Stimulated activated CD4-positive, alpha-beta T cell treated with anti-CD3 and anti-CD28 coated beads, Interleukin-2, amount 100 ng/mL, for 4 hours (primary cell): ENCODE measurements at regions not wholly inside any gene's neighbourhood (a gene's known extent, or its start where the extent isn't known, plus 50 kb on each side); places are given as distances from the start of the nearest gene placed in this dataset.
"Not testable (repeated sequence)": the region's sequence is repeated elsewhere in the genome, so short reads cannot be mapped to it uniquely, and the experiment has no call there.

Experiments
- DNase-seq: peaks from one replicate; pipeline ENCODE4 v3.0.0-alpha.2; 2020; ENCODE audit warnings: low read depth

- no peak for DNase-seq
Measured at GRCh38 chr13:84187626-84188025, 305.4 kb upstream of the SLITRK1 start.

DNA sequence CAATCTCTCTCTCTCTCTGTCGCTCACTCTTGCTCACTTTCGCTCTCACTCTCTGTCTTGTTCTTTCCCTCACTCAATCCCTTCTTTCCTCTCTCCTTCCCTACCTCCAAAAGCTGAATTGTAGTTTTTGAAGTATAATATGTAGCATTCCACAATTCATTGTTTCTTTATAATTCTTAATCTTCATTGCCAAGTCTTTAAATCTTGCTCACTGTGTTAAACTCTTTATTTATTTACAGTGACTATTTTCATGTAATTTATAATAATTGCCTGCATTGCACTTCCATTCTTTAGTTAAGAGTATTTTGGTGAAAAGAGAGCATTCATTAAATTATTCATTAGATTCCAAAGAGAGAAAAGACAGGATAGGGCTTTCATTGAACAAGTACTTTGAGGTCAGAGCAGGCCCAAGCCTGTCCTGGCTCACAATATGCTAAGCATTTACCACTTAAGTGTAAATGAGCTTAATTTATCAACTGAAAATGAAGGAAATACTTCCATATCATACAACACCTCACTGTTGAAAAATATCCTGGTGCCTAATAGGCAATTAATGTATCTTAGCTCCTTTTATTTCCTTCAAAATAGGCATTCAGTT, 257.4 kb upstream of the SLITRK1 start:
- no peak for DNase-seq

GRCh38 chr13:84137292-84137691, 255.0 kb upstream of the SLITRK1 start:
- DNase-seq = peak; percentile 29

DNA sequence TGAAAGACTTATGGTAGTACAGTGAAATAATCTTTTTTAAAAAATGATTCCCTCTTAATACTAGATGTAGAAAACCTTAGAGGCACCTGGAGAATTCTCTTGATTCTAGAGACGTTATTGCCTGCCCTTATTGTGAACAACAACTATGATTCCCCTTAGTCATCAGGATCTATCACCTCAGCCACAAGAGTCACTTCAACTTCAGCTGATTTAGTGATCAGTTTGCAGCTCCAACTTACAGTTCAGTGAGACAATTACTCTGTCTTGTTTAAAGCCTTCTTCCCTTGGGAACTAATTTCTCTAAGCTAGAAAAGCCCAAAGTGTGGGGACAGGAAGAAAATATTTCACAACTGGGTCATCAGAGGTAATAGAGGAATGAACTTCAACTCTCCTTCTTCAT, 254.3 kb upstream of the SLITRK1 start:
- no peak for DNase-seq

DNA sequence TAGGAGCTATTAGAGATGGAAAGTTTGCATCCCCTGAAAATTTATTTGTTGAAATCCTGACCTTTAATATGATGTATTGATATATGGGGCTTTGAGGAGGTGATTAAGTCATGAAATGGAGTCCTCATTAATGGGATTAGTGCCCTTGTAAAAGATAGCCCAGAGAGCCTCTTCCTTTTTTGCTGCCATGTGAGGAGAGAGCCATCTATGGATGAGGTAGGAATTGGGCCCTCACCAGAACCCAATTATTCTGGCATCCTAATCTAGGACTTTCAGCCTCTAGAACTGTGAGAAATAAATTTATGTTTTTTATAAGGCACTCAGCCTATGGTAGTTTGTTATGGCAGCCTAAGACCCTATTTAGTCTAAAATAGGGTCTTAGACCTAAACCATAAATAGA, 250.2 kb upstream of the SLITRK1 start:
- DNase-seq = no peak

GRCh38 chr13:84131249-84131648, 249.0 kb upstream of the SLITRK1 start:
- DNase-seq = no peak

DNA sequence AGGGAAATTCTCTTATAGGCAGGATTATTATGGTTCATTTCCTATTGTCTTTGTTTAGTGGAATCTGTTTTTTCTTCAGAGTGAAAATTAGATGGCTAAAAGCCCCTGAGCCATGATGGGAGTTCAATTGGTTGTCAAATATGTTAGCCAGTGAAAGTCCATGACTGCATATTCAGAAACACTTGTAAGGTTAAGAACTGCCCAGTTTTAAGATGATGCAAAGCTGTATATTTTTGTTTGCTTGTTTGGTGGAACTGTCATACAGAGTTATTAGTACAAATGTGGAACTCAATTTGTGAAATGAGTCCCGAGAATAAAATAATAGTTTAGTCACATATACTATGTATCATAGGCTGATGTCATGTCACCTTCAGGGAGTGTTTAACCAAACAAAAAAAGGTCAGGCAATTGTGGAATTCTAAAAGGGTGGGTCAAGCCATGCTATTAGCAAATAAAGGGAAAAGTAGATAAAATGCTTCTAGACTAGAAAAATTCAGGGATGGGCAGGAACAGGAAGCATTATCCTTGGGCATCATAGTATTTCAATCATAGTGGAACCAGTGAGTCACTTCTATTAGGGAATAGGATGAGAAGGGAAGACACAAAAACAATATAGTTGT, 248.3 kb upstream of the SLITRK1 start:
- no peak for DNase-seq

GRCh38 chr13:84129966-84130365, 247.7 kb upstream of the SLITRK1 start:
- DNase-seq = no peak

DNA sequence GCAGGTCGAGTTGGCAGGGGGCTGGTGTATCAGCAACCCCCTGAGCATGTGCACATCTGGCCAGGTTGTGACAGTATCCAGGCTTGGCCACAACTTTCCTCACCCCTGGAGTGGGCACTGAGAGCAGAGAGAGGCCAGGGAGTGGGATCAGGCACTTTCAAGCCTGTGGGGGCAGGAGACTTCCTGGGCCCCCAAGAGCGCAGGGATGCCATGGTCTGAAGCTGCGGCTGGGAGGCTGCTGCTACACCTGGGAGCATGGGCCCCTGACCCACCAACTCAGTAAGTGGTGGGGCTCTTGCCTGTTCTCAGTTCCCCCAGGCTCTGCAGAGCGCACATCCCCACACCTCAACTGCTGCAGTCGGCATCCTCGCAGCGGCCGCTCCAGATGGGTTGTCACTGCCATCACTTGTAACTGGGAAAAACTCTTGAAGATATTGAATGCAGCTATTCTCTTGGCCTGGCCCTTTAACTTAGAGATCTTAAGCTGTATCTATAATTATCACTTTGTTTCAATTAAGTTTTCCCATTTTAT, 245.4 kb upstream of the SLITRK1 start:
- DNase-seq = no peak

DNA sequence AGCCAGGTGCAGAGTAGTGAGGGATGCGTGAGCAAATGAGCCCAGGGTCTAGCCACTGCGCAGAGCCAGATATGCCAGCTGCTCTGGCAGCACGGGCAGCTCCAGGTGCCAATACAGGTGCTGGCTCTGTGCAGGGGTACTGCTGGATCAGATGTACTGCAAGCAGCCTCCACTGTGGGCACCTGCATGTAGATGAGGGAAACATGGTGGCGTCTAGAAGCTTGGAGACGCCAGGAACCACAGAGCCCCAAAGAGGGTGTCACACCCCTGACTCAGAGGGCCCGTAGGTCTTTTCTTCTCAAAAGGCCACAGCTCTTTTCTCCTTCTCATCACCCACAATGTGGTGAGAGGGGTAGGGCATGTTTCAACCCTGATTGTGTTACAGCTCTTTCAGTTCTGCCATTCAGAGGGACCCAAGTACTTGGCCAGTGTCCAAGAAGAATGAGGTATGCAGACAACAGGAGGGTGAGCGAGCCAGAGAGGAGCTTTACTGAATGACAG, 244.4 kb upstream of the SLITRK1 start:
- DNase-seq = no peak

- DNase-seq = no peak
Measured at GRCh38 chr13:84121456-84121855, 239.2 kb upstream of the SLITRK1 start.

GRCh38 chr13:84118839-84119409, 236.7 kb upstream of the SLITRK1 start:
- DNase-seq = no peak

GRCh38 chr13:84098273-84098672, 216.0 kb upstream of the SLITRK1 start:
- DNase-seq = no peak

DNA sequence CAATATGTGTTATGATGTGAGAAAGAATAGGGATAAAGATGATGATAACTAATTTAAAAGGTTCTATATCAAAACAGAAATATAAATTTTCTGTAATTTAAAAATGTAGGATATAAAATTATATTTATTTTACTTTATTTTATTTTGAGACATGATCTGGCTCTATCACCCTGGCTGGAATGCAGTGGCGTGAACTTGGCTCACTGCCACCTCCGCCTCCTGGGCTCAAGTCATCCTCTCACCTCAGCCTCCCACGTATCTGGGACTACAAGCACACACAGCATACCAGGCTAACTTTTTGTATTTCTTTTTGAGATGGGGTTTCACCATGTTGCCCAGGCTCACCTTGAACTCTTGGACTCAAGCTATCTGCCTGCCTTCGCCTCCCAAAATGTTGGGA, 214.9 kb upstream of the SLITRK1 start:
- DNase-seq = no peak

DNA sequence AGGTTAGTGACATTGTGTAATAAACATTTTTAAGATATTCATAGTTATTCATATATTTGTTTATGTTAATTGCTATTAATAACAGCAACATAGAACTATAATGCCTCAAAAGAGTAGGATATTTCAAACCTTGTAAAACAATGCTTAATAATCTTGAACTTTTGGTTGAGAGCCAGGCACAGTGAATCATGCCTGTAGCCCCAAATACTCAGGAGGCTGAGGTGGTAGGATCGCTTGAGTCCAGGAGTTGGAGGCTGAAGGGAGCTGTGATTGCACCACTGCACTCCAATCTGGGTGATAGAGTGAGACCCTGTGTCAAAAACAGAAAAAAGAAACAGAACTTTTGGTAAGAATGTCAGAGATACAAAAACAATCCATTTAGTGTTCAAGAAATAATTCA, 213.9 kb upstream of the SLITRK1 start:
- DNase-seq = no peak

- no peak for DNase-seq
Measured at GRCh38 chr13:84088996-84089395, 206.7 kb upstream of the SLITRK1 start.

GRCh38 chr13:84086847-84087162, 204.5 kb upstream of the SLITRK1 start:
- DNase-seq = no peak

- not testable (repeated sequence) for DNase-seq
Measured at GRCh38 chr13:84086098-84086846, 204.0 kb upstream of the SLITRK1 start.

DNA sequence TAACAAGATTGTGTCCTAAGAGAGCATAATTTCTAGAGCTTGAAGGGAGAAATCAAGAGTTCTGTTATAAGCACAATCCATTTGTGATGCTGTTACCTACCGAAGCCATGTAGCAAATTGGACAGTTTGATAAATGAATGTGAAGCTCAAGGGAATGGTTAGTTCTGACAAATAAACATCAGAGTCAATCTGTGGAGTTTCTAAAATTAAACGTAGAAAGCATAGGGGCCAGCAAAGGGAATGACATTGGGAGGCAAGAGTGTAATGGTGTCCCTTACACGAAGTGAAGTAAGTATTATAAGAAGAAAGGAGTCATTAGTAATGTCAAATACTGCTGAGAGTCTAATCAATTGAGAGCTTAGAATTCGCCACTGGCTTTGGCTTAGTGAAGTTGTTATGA, 200.2 kb upstream of the SLITRK1 start:
- no peak for DNase-seq

DNA sequence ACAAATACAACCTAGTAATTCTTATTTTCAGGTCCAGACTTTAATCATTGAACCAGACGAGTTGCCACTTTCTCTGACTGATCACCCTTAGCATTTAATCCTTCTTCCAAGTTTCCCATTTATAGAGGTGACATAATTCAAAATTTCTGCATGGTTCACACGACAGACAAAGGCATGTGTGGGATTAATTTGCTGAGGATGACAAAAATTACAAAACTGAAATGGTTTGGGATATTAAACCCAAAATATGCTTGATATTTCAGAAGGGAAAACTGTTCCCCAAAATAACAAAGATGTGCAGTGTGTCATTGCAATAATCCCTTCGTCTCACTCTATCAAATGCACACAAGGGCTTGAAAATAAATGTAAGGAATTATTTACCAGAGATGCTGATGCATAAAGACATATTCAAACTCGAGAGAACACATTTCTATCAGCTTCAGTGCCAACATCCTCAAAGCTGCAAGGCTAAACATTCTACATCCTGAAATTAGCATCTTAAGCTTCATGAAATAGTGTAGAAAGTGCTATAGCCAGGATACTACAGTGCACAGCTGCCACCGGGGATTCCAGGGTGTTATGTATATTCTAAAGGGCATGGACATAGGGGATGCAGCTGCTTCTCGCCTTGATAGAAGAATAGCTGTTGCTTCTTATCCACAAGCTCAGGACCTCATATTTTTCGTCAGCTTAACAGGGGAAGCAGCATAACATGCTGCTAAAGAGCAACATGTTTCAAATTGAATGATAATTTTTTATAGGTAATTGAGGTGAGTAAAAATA, 198.7 kb upstream of the SLITRK1 start:
- no peak for DNase-seq

DNA sequence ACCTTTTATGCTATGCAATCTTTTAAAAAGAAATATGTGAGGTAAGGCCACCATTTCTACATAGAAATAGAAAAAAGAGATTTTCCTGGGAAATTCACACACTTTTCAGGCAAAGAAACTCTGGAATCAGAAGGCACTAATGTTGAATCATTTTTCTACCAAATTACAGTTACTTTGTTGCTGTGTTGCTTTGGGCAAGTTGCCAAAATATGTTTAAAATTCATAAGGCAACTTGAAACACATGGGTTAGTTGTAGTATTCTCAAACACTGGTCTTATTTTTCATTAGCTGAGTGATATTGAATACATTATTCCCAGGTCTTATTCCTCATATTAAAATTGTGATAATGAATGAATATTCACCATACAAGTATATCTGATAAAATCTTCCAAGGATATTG, 195.0 kb upstream of the SLITRK1 start:
- DNase-seq = no peak

DNA sequence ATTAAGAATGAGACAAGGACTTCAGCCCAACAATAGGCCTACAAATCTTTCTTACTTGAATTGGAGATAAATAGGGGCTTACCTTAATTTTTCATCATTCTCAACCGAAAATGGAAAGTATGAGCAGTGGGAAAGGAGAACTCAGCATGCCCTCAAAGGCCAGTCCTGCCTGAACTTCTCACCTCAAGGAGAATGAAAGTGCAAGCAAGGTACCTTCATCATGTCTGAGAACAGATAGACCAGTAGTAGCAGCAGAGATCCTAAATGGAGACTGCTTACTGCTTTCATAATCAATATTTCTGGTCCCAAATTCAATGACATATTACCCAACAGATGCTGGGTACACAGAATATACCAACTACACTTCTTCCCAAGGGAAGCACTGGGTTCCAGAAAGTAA, 194.0 kb upstream of the SLITRK1 start:
- DNase-seq = no peak
